GM19467 (cell line): ENCODE measurements at regions not wholly inside any gene's neighbourhood (a gene's known extent, or its start where the extent isn't known, plus 50 kb on each side); places are given as distances from the start of the nearest gene placed in this dataset.

Source experiments
- ATAC-seq: cut with Tn5 transposase; IDR thresholded peaks from one replicate; pipeline ENCODE4 v1.9.1; 2021; ENCODE audit warnings: mild to moderate bottlenecking, moderate library complexity; ENCODE audit not compliant: unreplicated experiment

DNA sequence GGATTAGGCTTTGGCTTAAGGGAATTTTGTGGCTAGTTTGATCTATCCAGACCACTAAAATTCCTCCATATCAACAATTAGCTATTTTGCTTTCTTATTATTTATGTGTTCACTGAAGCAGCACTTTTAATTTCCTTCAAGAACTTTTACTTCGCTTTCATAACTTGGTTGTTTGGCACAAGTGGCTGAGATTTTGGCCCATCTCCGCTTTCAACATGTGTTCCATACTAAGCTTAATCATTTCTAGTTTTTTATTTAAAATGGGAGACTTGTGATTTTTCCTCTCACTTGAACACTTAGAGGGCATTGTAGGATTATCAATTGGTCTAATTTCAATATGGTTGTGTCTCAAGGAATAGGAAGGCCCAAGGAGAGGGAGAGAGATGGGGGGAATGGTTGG is 102.4 kb upstream of the HSF2 start:
- no peak for ATAC-seq

DNA sequence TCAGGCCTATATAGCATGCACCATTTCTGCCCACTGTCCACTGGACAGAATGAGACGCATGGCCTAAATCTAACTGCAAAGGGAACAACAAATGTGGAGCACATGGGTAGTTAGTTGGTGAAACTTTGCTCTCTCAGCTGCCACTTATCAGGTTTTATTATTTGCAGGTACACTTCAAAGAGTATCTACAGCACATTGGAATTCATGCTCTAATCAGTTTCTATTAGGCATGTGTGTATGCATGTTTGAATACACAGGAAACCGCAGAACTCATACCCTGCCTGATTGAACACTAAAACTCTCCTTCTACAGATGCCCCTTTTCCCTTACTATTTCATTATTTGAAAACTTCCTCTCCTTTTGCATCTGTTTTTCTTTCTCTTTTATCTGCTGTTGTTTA is 97.4 kb upstream of the HSF2 start:
- ATAC-seq: no peak

DNA sequence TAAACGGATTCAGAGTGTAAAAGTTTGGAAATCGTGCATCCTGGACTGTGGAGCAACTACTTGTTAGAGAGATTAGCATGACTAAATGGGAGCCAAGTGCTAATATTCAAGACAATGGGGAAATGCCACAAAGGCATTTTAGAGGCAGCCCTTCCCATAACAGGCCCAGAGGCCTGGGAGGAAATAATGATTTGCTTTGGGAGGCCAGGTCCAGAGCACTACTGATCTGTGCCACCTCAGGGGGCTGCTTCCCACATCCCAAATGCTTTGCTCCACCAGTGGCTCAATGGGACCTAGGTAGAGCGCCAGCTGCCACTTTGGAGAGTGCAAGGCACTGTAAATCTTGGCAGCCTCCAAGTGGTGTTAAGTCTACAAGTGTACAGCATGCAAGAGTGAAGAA is 91.9 kb upstream of the HSF2 start:
- ATAC-seq: no peak

DNA sequence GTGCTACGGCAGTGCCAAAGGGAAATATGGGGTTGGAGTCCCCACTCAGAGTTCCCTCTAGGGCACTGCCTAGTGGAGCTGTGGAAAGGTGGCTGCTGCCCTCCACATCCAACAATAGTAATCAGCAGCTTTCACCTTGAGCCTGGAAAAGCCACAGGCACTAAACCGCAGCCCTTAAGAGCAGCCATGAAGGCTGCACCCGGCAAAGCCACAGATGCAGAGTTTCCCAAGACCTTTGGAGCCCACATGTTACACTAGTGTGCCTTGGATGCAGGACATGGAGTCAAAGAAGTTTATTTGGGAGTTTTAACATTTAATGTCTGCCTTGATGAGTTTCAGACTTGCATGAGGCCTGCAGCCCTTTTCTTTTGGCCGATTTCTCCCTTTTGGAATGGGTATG is 91.4 kb upstream of the HSF2 start:
- ATAC-seq: no peak

DNA sequence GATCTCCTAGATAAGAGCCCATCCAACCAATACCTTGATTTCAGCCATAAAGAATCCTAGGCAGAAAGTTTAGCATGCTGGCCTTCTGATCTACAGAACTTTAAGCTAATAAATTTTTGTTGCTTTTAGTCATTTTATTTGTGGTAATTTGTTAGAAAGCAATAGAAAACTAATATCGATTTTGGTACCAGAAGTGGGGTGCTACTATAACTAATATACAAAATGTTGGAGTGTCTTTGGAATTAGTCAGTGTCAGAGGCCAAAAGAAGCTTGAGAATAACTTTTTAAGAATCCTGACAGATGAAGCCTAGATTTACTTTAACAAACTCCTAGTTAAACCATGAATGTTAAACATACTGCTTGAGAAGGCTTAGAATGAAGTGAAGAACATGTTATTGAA is 83.6 kb upstream of the HSF2 start:
- no peak for ATAC-seq

DNA sequence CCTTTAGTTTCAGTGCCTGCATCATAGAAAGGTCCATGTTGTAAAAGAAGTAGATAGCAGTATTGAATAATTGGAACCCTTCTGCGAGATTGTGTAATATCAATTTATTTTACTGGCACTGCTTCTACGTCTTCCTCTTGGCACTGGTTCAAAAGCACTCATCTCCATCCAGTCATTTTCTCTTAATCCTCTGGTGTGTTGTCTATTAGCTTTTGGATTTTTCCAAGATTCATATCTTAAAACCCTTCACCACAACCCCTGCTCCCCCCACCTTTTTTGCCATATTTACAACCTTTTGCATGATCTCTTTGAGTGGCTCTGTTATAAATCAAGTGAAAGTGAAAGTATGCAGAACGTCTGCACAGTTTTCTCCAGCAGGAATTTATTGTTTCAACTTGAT is 76.6 kb upstream of the HSF2 start:
- no peak for ATAC-seq

DNA sequence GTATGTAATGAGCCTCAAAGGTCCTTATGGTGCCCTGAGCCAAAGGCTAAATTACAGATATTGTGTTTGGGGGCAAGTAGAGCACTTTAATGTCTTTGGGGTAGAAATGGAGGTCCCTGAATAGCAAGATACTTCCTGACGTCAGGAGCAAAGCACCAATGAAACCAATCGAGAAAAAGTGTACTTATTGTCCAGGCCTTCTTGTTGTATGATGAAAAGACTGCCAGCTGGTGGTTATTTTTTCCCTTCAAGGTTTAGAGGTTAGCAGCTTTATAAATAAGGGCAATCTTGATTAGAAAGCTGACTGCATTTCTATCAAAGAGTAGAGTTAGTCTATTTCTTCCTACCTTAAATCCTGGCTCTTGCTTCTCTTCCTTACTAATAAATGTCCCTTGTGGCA is 76.1 kb upstream of the HSF2 start:
- no peak for ATAC-seq

DNA sequence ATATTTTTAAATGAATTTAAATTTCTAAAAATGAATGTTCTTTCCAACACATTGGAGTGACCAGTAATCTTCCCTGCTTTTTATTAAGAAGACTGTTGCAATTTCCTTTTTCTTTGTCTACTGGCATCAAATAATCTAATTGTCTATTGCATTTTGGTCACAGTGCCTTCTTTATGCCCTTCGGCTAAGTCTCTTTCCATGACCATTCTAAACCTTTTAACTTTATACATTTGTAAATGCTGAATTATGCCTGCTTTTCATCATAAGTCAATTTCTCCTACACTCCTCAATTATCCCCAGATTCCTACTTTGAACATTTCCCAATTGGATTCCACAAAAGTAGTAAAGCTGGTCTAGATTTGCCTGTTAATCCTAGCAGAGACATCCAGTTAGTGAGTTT is 69.1 kb upstream of the HSF2 start:
- no peak for ATAC-seq

DNA sequence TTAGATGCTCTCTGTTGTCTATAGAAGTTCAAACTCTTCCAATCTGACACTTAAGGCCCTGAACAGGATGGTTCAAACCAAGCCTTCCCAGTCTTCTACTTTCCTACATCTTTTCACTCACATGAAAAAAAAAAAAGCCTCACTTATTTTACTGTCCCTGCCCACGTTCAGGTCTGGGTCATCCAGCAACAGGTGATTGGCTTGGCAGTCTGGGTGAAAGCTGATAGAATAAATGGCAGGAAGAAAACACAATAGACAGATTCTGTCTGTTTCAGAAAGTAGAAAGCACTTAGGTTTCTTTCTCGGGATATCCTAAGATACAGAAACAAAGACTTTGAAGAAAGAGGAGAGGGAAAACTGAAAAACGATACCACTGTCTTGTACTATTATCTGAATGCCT is 61.8 kb upstream of the HSF2 start:
- no peak for ATAC-seq

DNA sequence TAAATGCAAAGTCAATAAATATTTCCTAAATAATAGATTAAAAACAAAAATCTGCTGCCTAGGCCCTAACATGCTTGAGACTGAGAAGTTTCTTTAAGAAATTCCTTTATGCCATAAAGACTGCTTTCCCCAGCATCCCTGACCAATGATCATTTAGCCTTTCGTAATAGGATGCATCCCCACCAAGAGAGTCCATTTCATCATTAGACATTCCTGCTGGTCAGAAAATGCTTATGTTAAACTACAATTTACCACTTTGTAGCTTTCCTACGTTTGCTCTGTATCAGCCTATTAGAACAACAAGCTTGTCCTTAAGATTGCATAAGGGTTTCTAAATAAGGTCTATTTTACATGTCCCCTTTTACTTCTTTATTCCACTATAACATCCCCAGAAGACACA is 59.8 kb upstream of the HSF2 start:
- no peak for ATAC-seq

DNA sequence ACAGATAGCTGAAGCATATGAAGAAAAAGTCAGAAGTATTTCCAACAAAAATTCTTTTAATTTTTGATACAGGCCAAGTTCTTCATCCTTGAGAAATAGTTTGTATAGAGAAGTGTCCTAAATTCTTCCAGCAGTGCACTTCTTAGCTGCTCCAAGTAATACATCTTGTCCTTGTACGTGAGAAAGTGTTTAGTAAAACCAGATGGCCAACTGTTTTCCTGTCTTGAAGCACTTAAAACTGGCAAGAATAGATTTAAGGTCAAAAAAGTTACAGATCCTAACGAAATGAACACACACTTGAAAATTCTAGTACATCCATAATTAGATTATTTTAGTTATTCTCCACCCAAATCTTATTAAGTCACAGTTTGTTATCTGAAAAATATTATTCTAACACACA is 52.2 kb upstream of the HSF2 start:
- ATAC-seq: no peak

DNA sequence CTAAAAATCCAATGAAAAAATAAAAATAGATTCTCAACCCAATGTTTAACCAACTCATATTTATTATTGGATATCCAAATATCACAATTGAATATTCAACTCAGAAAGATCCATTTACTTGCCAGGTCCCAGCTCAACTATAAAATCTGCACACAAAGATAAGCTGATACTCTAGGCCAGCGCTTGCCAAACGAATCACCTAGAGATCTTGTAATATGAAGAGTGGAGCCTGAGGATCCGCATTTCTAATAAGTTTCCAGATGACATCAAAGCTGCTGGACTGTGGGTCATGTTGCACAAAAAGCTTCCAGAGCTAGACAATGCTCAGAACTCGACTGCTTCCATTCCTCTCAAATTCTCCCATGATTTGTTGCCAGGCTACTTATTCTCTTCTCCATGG is 51.7 kb upstream of the HSF2 start:
- no peak for ATAC-seq
